Loucy (cell line): ENCODE measurements at regions not wholly inside any gene's neighbourhood (a gene's known extent, or its start where the extent isn't known, plus 50 kb on each side); places are given as distances from the start of the nearest gene placed in this dataset.

Experiments
- CTCF ChIP-seq: fragments of 200-600 bp; sonication (generic); conservative IDR thresholded peaks from 2 replicates; pipeline ENCODE4 v1.5.1; 2014; ENCODE audit warnings: mild to moderate bottlenecking, antibody characterized with exemption, low read length
- EZH2phosphoT487 ChIP-seq: fragments of 200-600 bp; IDR thresholded peaks from 2 replicates; pipeline ENCODE4 v1.6.1; 2018; ENCODE audit warnings: antibody characterized with exemption, mild to moderate bottlenecking, moderate library complexity, borderline replicate concordance

GRCh38 chr2:205930209-205930608, 155.8 kb downstream of the INO80D start:
- no peak for TF ChIP-seq CTCF
- TF ChIP-seq EZH2phosphoT487, result no peak
